Fibroblast of mammary gland (primary cell): ENCODE measurements at regions not wholly inside any gene's neighbourhood (a gene's known extent, or its start where the extent isn't known, plus 50 kb on each side); places are given as distances from the start of the nearest gene placed in this dataset.

Experiments used
- DNase-seq: peaks from one replicate; pipeline ENCODE4 v3.0.0-alpha.2; 2010; ENCODE audit warnings: low read depth
- H3K4me3 ChIP-seq: 2 replicates; pipeline ENCODE4 v1.5.1; 2011; ENCODE audit warnings: low read depth, mild to moderate bottlenecking, low read length, moderate library complexity; ENCODE audit not compliant: control insufficient read depth
- CTCF ChIP-seq: conservative IDR thresholded peaks from 2 replicates; pipeline ENCODE4 v1.5.1; 2011; ENCODE audit warnings: low read depth, low read length, inconsistent platforms; ENCODE audit not compliant: control insufficient read depth, insufficient read depth

GRCh38 chr2:196263181-196263747 is 91.9 kb upstream of the STK17B start:
- TF ChIP-seq CTCF = no peak
- DNase-seq = no peak
- no peak overlapping the region for H3K4me3 ChIP-seq

DNA sequence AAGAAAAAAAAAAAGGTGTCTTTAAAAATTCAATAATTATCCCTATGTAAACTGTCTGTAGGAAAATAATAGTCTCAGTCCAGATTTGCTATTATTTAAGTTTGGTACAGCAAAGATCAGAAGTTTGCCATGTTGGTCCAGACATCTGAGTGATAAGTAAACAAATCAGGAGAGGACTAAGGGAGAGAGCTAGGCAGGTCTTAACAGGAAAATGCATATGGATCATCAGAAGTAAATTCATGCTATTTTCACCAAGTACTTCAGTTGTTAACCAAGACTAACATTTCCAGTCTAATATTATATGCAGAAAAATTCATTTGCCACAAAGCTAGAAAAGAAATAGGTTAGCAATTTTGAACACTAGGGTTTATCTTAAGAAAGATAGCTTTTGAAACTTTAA is 95.0 kb upstream of the STK17B start:
- TF ChIP-seq CTCF = no peak
- no peak overlapping the region for H3K4me3 ChIP-seq
- no peak for DNase-seq

DNA sequence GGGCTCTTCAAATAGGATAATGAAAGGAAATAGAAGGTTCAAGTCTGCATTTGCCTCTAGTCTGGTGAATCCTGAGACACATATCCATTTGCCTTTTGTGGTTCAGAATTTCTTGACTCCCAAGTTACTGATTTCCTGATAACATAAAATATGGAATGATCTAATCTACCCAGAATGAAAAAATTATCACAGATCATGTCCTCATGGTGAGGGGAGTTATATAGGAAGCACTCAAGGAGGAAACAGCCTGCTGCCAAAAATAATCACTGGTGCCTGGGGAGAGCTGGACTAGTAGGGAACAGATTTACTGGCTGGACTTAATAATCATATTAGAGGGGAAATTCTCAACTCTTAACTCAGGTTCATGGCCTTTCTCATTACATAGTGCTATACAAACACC is 95.5 kb upstream of the STK17B start:
- no peak overlapping the region for H3K4me3 ChIP-seq
- no peak for DNase-seq
- no peak for TF ChIP-seq CTCF

DNA sequence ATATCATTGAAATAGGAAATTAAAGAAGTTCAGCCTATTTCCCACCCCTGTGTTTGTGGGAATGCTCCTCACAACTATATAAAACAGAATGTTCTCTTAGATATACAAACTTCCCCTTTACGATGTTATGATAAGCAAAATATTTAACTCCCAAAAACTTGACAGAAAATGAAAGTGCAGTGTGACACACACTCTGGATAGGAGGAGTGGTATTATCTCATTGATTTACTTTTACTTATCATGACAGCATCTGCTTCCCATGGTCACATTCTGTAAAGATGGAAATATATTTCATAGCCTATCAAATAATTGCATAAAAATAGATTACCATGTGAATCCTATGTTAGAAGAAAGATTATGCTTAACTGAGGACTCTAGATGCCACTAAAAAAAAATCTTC is 96.6 kb upstream of the STK17B start:
- no peak for DNase-seq
- no peak for TF ChIP-seq CTCF
- H3K4me3 ChIP-seq = no peak overlapping the region

- TF ChIP-seq CTCF = no peak
- H3K4me3 ChIP-seq = no peak overlapping the region
- DNase-seq = peak; percentile 64
Observed at GRCh38 chr2:196268538-196269338, 97.4 kb upstream of the STK17B start.

DNA sequence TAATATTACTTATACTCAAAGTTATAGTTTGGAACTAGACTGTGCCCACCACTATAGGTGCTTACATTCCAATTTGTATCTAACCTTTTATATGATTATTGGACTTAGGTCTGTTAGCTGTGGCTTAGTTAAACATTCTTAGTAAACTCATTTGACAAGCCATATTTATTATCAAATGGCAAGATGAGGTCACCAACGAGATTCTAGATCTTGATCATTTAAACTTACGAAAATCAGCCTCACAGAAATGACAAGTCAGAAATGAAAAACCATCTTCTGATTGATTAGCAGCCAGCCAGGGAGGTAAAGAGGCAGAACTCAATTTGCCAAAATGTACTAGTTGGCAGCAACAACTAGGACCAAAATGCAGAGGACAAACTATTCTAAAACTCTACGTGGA is 100.4 kb upstream of the STK17B start:
- TF ChIP-seq CTCF = no peak

More for the DNA sequence above, 100.4 kb upstream of the STK17B start:
- DNase-seq = no peak
- no peak overlapping the region for H3K4me3 ChIP-seq
